OCI-LY3 (cell line): ENCODE measurements at regions not wholly inside any gene's neighbourhood (a gene's known extent, or its start where the extent isn't known, plus 50 kb on each side); places are given as distances from the start of the nearest gene placed in this dataset.

Source experiments
- H2AFZ ChIP-seq: fragments of 200-600, 300-600 bp; shearing (Covaris generic); 2 replicates; pipeline ENCODE4 v1.6.0; 2014; ENCODE audit warnings: antibody characterized with exemption, low read depth, low read length
- H3K27ac ChIP-seq: fragments of 200-600, 300-600 bp; sonication (generic); 2 replicates; pipeline ENCODE4 v1.5.1; 2014; ENCODE audit warnings: mild to moderate bottlenecking, low read length, moderate library complexity, mixed read lengths
- H3K27me3 ChIP-seq: fragments of 200-600, 300-600 bp; sonication (generic); 2 replicates; pipeline ENCODE4 v1.6.1; 2014; ENCODE audit warnings: low read depth, low read length, mixed read lengths
- H3K36me3 ChIP-seq: fragments of 200-600, 300-600 bp; sonication (generic); replicated peaks from 2 replicates; pipeline ENCODE3; 2014; ENCODE audit warnings: low read depth, low read length, mixed read lengths
- H3K4me1 ChIP-seq: fragments of 300-600, 200-600 bp; sonication (generic); 2 replicates; pipeline ENCODE4 v1.6.1; 2014; ENCODE audit warnings: low read length, mixed read lengths
- H3K4me2 ChIP-seq: fragments of 200-600, 300-600 bp; sonication (generic); 2 replicates; pipeline ENCODE4 v1.6.1; 2014; ENCODE audit warnings: low read length, mixed read lengths
- H3K4me3 ChIP-seq: fragments of 300-600, 200-600 bp; sonication (generic); 2 replicates; pipeline ENCODE4 v1.5.1; 2014; ENCODE audit warnings: antibody characterized with exemption, mild to moderate bottlenecking, low read length, moderate library complexity
- H3K79me2 ChIP-seq: fragments of 300-600, 200-600 bp; shearing (Covaris generic); 2 replicates; pipeline ENCODE4 v1.6.1; 2014; ENCODE audit warnings: mild to moderate bottlenecking, low read length, mixed read lengths
- H3K9ac ChIP-seq: fragments of 300-600, 200-600 bp; shearing (Covaris generic); 2 replicates; pipeline ENCODE4 v1.6.0; 2014; ENCODE audit warnings: mild to moderate bottlenecking, low read length, moderate library complexity
- H3K9me3 ChIP-seq: fragments of 200-600, 300-600 bp; shearing (Covaris generic); 2 replicates; pipeline ENCODE4 v1.6.1; 2014; ENCODE audit warnings: low read length, mixed read lengths; ENCODE audit not compliant: insufficient read depth
- H4K20me1 ChIP-seq: fragments of 200-600, 300-600 bp; sonication (generic); 2 replicates; pipeline ENCODE4 v1.6.1; 2016; ENCODE audit warnings: low read length, mixed read lengths; ENCODE audit not compliant: insufficient read depth
- EZH2phosphoT487 ChIP-seq: fragments of 200-600 bp; shearing (Covaris generic); IDR thresholded peaks from 2 replicates; pipeline ENCODE4 v1.6.1; 2018; ENCODE audit warnings: antibody characterized with exemption, mixed run types, low read depth
- TF ChIP-seq, protein P1 (sequence below): fragments of 200-600, 300-600 bp; sonication (generic); IDR thresholded peaks from 2 replicates; pipeline ENCODE4 v1.5.1; 2014; ENCODE audit warnings: antibody characterized with exemption, low read length, low read depth

DNA sequence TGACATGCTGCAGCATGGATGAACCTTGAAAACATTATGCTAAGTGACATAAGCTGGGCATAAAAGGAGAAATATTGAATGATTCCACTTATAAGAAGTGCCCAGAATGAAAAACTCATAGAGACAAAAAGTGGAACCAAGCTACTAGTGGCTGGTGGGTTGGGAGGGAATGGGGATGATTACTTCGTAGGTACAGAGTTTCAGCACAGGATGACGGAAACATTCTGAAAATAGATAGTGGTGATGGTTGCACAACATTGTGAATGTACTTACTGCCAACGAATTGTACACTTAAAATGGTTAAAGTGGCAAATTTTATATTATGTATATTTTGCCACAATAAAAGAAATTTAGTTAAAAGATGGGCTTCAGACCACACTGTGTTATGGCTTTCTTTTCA, 93.6 kb downstream of the RPLP1 start:
- Histone ChIP-seq H3K4me1 (peaks cover 10% of the 10 kb centered on the region), H4K20me1 (no peaks in the 10 kb centered on the region), H3K4me3 (no peak overlapping the region), H2AFZ (no peak overlapping the region), H3K79me2 (no peaks in the 10 kb centered on the region), H3K4me2 (no peak overlapping the region), H3K27me3 (peaks cover 67% of the 10 kb centered on the region), H3K36me3 (peaks cover 2% of the 10 kb centered on the region), H3K27ac (no peak overlapping the region), H3K9ac (no peak overlapping the region), H3K9me3 (peaks cover 7% of the 10 kb centered on the region; the same call in 1 of the 2 replicates)
- no peak for TF ChIP-seq EZH2phosphoT487
- TF ChIP-seq, protein P1, sequence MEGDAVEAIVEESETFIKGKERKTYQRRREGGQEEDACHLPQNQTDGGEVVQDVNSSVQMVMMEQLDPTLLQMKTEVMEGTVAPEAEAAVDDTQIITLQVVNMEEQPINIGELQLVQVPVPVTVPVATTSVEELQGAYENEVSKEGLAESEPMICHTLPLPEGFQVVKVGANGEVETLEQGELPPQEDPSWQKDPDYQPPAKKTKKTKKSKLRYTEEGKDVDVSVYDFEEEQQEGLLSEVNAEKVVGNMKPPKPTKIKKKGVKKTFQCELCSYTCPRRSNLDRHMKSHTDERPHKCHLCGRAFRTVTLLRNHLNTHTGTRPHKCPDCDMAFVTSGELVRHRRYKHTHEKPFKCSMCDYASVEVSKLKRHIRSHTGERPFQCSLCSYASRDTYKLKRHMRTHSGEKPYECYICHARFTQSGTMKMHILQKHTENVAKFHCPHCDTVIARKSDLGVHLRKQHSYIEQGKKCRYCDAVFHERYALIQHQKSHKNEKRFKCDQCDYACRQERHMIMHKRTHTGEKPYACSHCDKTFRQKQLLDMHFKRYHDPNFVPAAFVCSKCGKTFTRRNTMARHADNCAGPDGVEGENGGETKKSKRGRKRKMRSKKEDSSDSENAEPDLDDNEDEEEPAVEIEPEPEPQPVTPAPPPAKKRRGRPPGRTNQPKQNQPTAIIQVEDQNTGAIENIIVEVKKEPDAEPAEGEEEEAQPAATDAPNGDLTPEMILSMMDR, result no peak

DNA sequence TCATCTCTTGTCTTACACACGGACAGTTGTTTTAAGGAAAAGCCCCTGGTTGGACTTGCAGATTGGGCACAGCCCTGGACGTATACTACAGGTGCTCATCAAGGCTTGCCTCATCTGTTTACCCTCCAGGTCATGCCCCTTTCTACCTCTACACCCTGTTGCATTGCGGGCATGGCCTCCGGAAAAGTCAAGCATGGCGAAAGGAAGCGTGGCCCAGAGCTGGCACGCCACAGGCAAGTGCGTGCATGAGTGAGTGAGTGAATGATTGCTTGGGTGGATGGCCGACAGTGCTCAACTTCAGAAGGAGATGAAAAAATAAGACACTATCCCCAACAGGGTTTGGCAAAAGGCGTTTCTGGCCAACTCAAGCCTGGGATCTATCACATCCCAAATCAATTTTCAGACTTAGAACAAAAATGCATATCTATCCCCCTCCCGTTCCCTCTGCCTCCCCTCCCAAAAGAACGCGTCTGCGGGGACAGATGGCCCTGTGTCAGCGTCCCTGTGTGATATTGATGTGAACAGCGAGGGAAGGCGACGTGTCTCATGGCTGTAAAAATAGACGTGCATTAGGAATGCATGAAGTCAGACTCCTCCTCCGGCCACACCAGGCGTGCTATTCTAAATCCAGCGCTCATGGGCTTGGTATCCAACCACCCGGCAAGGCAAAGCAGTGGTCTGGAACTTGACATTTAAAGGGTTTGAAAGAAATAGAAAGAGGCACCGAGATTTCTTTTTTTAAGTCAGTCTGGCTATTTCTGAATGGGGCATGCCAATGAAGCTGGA, 96.0 kb downstream of the RPLP1 start:
- no peak for TF ChIP-seq EZH2phosphoT487
- TF ChIP-seq, protein P1, result no peak
- Histone ChIP-seq H3K79me2 (no peaks in the 10 kb centered on the region), H4K20me1 (no peaks in the 10 kb centered on the region), H3K9me3 (peaks cover 19% of the 10 kb centered on the region), H3K4me3 (no peak overlapping the region), H2AFZ (no peak overlapping the region), H3K27me3 (peaks cover 62% of the 10 kb centered on the region), H3K4me1 (peaks cover 17% of the 10 kb centered on the region), H3K36me3 (peaks cover 11% of the 10 kb centered on the region), H3K27ac (no peak overlapping the region), H3K9ac (no peak overlapping the region), H3K4me2 (no peak overlapping the region)

DNA sequence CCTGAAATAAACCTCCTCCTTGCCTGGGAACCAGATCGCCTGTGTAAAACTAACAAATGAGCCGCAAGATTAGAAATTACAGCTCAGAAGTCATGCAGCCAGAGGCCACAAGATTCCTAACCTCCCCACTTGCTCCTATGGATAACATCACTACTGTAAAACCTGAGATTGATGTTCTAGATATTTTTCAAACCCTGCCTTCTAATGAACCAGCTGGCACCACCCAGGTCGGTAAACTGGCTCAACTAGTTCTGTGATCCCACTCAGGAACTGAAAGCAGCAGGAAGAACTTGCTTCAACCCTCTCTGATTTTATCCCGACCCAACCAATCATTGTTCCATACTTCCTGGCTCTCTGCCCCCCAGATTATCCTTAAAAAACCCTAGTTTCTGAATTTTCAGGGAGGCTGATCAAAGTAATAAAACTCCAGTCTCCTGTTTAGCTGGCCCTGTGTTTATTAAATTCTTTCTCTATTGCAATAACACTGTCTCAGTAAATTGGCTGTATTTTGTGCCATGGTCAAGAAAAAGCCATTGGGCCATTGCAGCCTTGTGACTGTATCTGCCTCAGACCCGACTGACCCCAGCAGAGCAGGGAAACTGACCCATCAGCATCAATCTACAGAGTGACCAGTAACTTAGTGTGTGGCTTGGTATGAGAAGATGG, 98.9 kb downstream of the RPLP1 start:
- TF ChIP-seq, protein P1, result no peak
- TF ChIP-seq EZH2phosphoT487, result no peak
- Histone ChIP-seq H3K27ac (no peak overlapping the region), H3K4me2 (no peak overlapping the region), H3K4me3 (no peak overlapping the region), H3K9me3 (peaks cover 19% of the 10 kb centered on the region), H3K36me3 (peaks cover 11% of the 10 kb centered on the region), H2AFZ (no peak overlapping the region), H3K79me2 (no peaks in the 10 kb centered on the region), H3K9ac (no peak overlapping the region), H3K27me3 (peaks cover 49% of the 10 kb centered on the region), H3K4me1 (peaks cover 18% of the 10 kb centered on the region), H4K20me1 (no peaks in the 10 kb centered on the region)

DNA sequence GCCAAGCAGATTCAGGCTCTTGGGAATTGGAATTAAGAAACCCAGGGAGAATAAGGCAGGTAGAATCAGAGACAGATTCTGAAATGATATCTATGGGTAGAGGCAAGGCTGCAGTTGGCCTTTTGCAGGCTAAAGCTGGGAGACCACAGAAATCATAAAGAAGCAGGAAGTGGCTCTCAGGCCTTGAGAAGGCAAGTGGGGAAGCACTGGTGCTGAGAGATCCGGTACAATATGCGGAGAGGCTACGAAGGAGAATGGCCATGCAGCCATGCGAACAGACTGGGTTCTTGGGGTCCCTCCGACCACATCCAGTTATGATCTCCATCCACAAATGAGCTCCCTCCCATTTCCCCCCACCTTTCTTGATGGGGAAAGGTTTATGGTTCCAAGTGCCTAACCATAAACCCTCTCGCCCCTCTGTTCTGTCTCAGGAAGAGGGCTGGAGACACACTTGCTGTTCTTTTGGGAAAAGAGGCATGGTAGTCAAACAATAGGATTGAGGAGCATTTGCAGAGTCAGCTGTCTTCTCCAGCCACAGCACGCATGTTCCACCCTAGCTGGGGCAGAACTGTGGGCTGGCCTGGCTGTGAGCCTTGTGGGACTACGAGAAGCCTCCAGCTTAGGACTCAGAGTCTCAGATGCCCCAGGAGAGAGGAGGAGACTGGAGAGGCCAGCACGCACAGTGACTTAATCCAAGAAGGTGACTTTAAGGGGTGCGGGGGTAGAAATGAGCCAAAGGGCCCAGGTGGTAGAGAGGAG, 99.6 kb downstream of the RPLP1 start:
- TF ChIP-seq EZH2phosphoT487, result no peak
- TF ChIP-seq, protein P1, result no peak
- Histone ChIP-seq H4K20me1 (no peaks in the 10 kb centered on the region), H2AFZ (no peak overlapping the region), H3K27me3 (peaks cover 48% of the 10 kb centered on the region), H3K27ac (no peak overlapping the region), H3K36me3 (peaks cover 11% of the 10 kb centered on the region), H3K9me3 (peaks cover 19% of the 10 kb centered on the region), H3K79me2 (no peaks in the 10 kb centered on the region), H3K9ac (no peak overlapping the region), H3K4me1 (peaks cover 18% of the 10 kb centered on the region), H3K4me3 (no peak overlapping the region), H3K4me2 (no peak overlapping the region)
